ENCODE measurements at regions not wholly inside any gene's neighbourhood (a gene's known extent, or its start where the extent isn't known, plus 50 kb on each side); places are given as distances from the start of the nearest gene placed in this dataset.

DNA sequence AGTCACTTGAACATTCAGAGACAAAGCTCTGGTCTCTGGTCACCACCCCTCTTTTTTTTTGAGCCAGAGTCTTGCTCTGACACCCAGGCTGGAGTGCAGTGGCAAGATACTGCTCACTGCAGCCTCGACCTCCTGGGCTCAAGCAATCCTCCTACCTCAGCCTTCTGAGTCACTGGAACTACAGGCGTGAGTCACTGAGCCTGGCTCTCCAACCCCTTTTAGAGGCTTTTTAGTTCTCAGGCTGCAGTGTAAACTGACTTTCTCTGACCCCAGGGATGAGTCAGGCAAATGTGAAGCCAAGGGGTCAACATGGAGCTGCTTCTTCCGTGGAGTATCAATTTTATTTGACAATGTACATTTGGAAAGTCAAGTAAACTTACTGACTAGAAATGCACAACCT lies 229.2 kb downstream of the PTTG2 start:
- in situ Hi-C loops (cut with MboI; ENCODE audit: low pct_unique_long_range_greater_than_20kb, low sequenced_read_pairs), result loop anchor here (25.0 kb wide), 1 partner anchor 498 kb away; no protein-coding TSS in a partner anchor
- DNase-seq, result no peak

DNA sequence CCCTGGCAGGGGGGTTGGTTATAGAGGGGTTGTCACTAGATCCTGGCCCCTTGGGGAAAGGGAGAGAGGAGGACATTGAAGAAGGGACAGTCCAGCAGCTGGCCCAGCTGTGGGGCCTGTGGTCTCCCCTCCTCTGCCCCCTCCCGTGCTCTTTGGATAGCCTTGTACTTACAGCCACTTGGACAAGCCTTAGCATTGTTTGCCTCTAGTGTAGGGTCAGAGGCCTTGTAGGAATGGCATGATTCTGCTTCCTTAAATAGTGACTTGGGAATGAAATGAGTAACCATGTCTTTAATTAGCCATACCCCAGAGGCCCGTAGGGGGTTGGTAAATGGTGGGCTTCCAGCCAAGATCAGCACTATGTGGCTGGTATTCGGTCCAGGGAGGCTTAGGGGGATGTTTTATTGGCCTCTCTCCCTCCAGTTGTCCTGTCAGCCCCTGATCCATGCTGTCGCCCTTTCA lies 230.6 kb downstream of the PTTG2 start:
- in situ Hi-C loops (cut with MboI; ENCODE audit: low pct_unique_long_range_greater_than_20kb, low sequenced_read_pairs), result loop anchor here (25.0 kb wide), 1 partner anchor 497 kb away; no protein-coding TSS in a partner anchor
- no peak for DNase-seq

DNA sequence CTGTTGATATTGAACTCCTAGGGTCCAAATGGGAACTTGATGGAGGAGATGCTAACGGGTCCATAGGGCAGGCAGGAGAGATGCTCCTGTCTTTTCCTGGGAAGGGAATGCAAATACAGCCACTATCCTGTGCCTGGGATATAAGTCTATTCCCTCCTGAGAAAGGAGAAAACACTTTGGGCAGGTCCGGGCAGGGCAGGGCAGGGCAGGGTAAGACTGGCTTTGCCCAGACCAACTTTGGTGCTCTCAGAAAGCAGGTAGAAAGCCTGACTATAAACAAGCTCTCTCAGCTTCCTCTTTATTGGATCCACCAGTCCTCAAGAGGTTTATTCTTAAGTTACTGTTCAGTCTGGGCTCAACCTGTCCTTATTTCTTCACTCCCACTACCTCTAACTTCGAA lies 232.3 kb downstream of the PTTG2 start:
- no peak for DNase-seq
- in situ Hi-C loops (cut with MboI; ENCODE audit: low pct_unique_long_range_greater_than_20kb, low sequenced_read_pairs), result loop anchor here (25.0 kb wide), 1 partner anchor 495 kb away; no protein-coding TSS in a partner anchor

DNA sequence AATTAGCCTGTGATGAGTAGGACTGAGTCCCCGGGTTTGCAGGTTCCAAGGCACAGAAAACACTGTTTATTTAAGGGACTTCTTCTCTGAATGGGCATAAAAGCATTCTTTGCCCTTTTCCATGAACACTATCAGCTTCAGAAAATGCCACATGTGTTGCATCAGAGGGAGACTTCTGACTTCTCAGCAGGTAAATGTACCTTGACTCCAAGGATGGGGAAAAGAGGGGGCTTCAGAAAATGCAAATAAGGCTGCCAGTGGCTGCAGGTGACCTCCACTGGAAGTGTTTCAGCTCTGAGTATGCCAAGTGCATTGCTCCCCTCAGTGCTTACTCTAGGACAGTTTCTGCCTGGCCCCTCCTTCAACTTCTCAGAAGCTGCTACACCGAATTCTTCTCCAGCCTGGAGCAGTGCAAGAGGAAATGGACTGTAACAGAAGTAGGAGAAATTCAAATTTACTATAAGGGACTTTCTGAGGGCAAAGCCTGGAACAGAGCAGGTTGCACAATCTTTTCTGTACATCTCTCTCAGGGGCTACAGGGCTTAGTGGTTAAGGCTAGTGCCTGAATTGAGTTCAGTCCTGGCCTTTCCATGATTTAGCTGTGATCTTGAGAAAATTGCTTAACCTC lies 233.2 kb downstream of the PTTG2 start:
- in situ Hi-C loops (cut with MboI; ENCODE audit: low pct_unique_long_range_greater_than_20kb, low sequenced_read_pairs), result loop anchor here (25.0 kb wide), 1 partner anchor 494 kb away; no protein-coding TSS in a partner anchor
- DNase-seq, result peak; percentile 25

DNA sequence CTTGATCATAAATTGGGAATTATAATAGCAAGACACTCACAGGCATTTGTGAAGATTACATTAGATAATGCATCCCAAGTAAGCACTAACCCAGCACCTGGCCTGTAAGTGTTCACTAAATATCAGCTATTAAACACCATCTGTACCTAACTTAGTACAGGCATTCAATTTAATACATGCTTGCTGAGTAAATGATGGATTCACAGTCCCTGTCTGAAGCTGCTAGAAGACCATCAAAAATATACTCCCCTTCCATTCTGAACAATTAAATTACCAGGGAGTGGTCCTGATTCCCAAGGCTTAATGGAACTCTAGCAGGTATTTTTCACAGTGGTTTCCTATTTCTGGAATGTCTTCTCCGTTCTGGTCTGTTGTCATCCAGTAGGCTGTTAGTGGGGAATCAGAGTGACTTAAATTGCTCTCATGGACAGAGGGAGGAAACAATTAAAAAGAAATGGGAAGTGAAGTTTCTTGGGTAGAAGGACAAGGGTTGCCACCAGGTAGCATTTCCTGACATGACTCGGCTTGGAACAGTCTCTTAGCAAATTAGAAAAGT lies 233.9 kb downstream of the PTTG2 start:
- in situ Hi-C loops (cut with MboI; ENCODE audit: low pct_unique_long_range_greater_than_20kb, low sequenced_read_pairs), result loop anchor here (25.0 kb wide), 1 partner anchor 493 kb away; no protein-coding TSS in a partner anchor
- DNase-seq, result peak; percentile 38

DNA sequence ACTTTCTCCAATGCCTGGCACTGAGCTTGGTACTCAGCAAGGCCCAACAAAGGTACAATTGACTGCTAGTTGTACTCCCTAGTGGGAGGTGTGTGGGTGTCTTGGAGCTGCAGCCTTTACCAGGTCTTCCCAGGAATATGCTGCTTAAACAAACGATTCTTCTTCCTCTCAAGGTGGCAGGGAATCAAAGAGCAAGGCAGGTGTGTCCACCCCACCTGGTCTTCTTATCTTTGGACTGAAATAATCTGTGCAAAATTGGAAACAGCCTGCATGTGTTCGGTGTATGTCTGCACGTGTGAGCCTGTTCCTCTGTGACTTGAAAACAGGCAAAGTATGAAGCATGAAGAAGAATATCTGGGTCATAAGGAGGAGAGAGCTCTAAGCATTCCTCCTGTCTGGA lies 235.3 kb downstream of the PTTG2 start:
- no peak for DNase-seq
- in situ Hi-C loops (cut with MboI; ENCODE audit: low pct_unique_long_range_greater_than_20kb, low sequenced_read_pairs), result loop anchor here (25.0 kb wide), 1 partner anchor 492 kb away; no protein-coding TSS in a partner anchor

DNA sequence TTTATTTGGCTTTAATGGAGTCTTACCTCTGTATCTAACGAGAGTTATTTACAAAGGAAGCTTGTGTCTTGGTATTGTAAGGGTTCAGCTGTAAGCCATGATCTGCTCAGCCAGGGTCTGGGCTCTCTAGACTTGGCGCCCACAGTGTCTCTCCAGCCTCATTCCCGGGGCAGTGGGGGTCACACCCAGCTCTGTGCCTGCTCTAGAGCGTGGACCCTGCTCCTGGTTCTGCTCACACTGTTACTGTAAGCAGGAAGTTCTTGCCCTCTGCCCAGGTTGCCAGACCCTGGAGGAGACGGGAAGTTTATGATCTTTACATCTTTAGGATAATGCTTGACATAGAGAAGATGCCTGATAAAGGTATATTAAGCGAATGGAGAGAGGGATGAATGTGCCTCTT lies 235.7 kb downstream of the PTTG2 start:
- in situ Hi-C loops (cut with MboI; ENCODE audit: low pct_unique_long_range_greater_than_20kb, low sequenced_read_pairs), result loop anchor here (25.0 kb wide), 1 partner anchor 491 kb away; no protein-coding TSS in a partner anchor
- no peak for DNase-seq

DNA sequence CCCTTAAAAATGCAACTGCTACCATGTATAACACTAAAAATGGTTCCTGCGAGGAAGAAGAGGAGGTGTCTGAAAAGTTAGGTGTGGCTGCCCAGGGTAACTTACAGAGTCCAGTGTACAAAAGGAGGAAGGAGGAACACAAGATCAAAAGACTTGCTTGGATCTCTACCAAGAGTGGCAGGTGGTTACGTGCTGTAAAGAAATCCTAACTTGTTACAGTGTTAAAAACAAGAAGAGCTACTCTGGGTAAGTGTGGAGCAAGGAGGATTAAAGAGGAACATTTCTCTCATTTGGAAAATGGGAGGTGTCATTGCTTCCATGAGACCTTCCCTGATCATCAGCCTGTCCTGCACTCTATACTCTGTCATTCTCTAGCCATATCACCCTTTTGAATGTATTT lies 242.0 kb downstream of the PTTG2 start:
- in situ Hi-C loops (cut with MboI; ENCODE audit: low pct_unique_long_range_greater_than_20kb, low sequenced_read_pairs), result no loop called here

DNA sequence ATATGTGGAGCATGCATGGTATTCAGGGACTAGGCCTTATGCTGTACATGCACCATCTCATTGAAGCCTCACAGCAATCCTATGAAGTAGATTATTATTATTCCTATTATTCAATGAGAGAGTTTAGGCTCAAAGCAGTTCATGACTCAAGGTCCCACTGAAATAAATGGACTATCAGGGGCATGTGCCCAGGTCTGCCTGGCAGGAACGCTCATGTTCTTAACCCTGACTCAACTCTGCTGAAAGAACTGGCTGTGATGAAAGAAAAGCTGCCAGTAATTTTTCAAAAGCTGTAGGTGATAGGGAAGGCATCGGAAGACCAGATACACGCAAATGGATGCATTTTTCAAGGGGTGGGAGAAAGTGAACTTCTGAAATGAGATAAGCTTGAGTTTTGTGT lies 243.4 kb downstream of the PTTG2 start:
- DNase-seq, result no peak
- in situ Hi-C loops (cut with MboI; ENCODE audit: low pct_unique_long_range_greater_than_20kb, low sequenced_read_pairs), result no loop called here

More for the DNA sequence above, 242.0 kb downstream of the PTTG2 start:
- DNase-seq, result no peak

DNA sequence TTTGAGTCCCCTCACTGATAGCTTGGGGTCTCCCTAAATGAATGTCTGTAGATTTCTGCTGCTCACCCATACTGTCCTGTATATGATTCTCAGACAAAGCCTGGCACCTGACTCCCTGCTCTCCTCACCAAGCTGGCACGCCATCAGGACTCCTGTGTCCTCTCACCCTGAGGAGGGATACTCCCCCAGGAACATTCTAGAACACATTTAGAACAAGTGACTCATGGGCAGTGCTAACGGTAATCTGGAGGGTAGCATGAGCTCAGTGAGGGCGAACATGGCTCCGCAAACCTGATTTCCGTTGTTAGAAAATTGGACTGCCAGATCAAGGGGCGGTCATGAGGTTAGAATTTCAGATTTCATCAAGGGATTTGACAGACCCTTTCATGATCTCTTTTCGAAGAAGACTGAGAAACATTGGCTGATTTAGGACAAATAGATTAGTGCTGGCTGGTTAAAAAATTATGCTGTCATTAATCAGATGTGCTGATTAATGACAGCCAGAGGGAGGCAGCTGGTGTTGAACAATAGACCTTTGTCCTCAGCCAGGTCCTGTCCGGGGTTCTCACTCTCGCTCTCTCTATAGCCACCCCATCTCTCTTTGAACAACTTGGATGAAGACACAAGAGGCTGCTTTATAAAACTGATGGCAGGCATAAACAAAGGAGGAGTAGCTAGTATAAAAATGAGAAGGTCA lies 244.3 kb downstream of the PTTG2 start:
- no peak for DNase-seq
- in situ Hi-C loops (cut with MboI; ENCODE audit: low pct_unique_long_range_greater_than_20kb, low sequenced_read_pairs), result no loop called here

DNA sequence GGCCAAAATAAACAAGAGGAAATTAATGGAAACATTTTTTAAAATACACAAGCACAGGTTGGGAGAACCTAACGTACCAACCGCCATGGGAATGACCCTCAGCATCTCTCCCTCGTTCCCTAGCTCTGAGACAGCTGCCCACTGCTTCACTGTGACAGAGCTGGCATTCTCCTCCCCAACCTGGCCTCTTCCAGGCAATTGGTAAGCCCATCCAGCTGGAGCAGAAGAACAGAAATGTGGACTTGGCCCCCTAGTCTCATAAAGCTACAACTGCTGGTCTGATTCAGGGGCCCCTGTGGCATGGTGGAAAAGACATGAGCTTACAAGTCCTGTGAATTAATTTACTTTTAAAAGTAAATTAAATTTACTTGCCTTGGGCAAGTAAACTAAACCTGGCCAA lies 245.1 kb downstream of the PTTG2 start:
- DNase-seq, result no peak
- in situ Hi-C loops (cut with MboI; ENCODE audit: low pct_unique_long_range_greater_than_20kb, low sequenced_read_pairs), result no loop called here

DNA sequence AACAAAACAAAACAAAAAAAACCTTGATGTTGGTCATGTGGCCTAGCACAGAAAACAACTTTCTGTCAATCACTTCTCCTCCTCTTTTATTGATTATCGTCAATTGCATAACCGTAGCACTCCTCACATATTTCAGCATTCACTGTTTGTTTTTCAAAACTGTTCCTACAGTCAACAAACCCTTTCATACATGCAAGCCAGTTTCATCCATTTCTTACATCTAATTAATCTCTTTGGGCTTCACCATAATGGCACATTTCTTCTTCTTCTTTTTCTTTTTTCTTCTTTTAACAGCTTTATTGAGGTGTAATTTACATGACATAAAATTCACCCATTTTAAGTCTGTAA lies 246.9 kb downstream of the PTTG2 start:
- in situ Hi-C loops (cut with MboI; ENCODE audit: low pct_unique_long_range_greater_than_20kb, low sequenced_read_pairs), result no loop called here
- DNase-seq, result no peak

DNA sequence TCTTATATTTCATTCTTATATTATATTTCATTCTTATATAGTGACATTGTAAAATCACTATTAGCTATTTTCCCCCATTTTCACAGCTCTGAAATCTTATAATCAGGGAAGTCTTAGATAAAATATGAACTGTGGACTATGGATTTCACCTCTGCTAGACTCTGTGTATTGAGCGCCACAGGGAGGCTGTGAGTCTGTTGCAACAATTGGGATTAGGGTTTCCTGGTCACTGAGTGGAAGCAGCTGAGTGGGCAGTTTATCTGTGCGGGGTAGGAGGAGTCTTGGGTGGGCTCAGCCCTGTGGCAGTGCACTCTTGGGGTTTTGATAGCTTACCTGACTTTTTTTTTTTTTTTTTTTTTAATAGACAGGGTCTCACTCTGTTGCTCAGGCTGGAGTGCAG lies 249.5 kb downstream of the PTTG2 start:
- in situ Hi-C loops (cut with MboI; ENCODE audit: low pct_unique_long_range_greater_than_20kb, low sequenced_read_pairs), result no loop called here
- no peak for DNase-seq

DNA sequence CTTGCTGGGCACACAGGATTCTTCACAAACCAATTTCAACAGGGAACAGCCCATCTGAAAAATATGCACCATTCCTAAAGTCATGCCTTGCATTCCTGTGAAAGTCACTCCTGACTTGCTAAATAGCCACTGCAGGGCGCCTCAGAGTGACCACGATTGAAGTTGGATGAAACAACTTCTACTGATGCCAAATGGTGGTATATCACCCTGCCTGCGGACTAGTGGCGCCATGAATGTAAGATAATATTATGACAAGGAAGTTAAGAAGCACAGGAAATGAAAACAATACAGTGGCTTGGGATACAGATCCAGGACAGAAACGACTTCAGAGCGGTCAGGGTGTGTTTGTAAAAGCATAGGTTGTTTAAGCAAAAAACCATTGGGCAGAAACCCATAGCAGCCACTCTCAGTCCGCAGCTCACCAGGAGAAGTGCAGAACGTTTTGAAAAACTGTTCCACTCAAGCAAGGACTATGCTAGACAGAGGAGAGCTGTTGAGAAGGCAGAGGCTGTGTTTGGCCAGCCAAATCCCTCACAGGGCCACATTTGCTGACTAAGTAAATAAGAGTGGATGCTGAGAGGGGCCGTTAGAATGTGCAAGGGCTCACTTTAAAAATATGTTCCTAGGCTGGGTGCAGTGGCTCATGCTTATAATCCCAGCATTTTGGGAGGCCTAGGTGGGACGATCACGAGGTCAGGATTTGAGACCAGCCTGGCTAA lies 250.4 kb downstream of the PTTG2 start:
- DNase-seq, result no peak
- in situ Hi-C loops (cut with MboI; ENCODE audit: low pct_unique_long_range_greater_than_20kb, low sequenced_read_pairs), result no loop called here

DNA sequence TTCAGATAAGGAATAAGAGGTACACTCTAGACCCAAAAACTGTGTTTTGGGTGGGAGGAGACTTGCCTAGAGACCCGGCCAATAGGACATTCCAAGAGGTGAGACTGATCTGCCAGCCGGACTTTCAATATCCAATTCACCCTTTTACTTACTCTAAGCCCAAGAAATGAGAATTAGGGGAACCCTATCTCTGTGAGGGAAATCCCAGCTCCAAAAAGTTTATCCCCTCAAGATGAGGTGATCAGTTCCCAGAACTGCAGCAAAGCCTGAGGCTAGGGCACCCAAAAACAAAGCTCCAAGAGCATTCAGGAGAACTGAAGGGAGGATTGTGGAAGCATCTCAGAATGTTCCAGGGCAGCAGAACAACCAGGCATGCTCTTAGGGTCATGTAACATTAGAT lies 251.7 kb downstream of the PTTG2 start:
- no peak for DNase-seq
- in situ Hi-C loops (cut with MboI; ENCODE audit: low pct_unique_long_range_greater_than_20kb, low sequenced_read_pairs), result no loop called here

DNA sequence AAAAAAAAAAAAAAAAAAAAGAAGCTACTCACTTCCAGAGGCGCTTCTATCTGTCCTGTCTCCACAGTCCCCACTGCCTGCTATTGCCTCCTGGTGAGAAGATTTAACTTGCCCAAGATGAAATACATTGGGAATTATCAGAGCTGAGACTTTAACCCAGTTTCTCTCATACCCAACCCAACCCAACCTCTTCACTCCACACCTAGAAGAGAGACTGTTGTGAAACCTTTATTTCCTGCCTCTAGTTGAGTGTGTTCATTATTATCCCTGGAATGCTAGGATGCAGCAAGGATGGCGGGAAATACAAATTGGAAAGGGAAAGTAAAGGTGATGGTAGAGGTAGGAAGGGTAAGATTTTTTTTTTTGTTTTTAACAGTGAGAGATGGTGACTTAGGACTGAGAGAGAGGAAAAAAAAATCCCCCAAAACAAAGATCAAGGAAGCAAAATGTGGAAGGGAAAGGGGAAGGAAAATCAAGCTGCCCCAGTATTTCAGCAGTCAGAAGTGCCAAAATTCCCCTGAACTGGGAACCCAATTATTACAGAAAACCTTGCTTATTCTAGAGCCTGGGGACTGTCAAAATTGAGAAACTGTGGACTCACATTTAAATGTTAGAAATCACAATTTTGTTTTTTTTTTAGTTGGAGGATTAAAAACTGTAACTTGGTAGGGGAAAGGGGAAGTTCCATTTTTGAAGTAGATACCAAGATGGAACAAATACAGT lies 253.0 kb downstream of the PTTG2 start:
- in situ Hi-C loops (cut with MboI; ENCODE audit: low pct_unique_long_range_greater_than_20kb, low sequenced_read_pairs), result no loop called here
- DNase-seq, result no peak

DNA sequence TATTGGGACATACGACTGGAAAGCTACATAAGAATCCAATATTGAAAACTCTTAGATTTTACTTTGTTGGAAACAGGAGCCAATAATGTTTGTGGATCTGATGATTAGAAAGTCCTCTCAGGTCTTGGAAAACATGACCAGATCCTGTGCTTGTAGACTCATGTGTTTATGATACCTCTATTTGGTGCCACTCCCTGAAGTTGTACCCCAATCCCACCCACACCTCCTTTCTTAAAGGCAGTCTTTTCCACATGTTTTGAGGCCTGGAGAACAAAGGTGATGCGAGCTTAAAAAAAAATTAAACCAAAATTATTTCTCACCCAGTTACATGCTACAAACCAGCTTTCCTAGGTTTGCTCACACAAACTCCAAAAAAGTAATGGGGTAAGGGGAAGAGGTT lies 262.7 kb downstream of the PTTG2 start:
- DNase-seq, result no peak
- in situ Hi-C loops (cut with MboI; ENCODE audit: low pct_unique_long_range_greater_than_20kb, low sequenced_read_pairs), result no loop called here

DNA sequence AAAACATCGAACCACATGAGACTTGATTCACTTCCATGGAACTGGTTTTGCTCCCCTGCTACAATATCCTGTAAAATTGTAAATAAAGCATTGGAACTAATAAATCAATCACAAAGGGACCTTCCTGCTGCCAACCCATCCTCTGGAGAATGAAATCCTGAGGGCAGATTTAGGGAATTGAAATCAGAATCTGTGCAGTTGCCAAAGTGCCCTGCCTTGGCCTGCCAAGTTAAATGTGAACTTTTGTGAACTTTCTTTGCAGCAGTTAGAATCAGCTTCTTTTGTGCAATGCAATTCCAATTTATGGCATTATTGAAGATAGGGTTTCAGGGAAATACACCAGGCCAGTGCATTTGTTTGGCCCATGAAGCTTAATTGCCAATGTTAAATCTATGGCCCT lies 263.1 kb downstream of the PTTG2 start:
- in situ Hi-C loops (cut with MboI; ENCODE audit: low pct_unique_long_range_greater_than_20kb, low sequenced_read_pairs), result no loop called here
- no peak for DNase-seq

DNA sequence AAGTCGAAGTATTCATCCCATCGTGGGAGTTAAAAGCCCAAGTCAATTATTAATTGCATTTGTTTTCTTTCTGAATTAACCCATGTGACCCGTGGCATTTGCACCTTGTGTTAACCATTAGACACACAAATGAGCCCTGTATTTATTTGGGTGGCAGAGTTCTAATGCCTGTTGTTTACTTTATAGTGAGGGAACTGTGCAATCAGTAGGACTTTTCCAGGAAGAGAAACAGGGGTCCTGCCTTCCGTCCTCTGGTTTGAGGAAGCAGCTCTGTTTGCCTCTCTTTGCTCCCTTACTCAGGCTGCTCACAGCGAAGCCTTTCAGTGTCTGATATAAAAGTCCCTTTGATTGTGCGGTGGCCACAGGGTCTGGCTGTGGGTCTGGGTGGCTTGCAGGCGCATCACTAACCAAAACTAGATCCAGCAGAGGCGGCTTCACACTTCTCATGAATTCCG lies 263.6 kb downstream of the PTTG2 start:
- in situ Hi-C loops (cut with MboI; ENCODE audit: low pct_unique_long_range_greater_than_20kb, low sequenced_read_pairs), result no loop called here
- DNase-seq, result no peak

Data from KBM-7 (cell line).